ENCODE measurements at regions not wholly inside any gene's neighbourhood (a gene's known extent, or its start where the extent isn't known, plus 50 kb on each side); places are given as distances from the start of the nearest gene placed in this dataset.

GRCh38 chr18:1270081-1270480 is 365.4 kb downstream of the ADCYAP1 start:
- no peak for DNase-seq (ENCODE audit: low spot score)
- Histone ChIP-seq H2BK5ac (ENCODE audit: low read length) (no peak overlapping the region), H3K9ac (ENCODE audit: low read depth, low read length, poor library complexity) (no peak overlapping the region), H2AFZ (ENCODE audit: low read length) (no peak overlapping the region), H3K4me2 (ENCODE audit: insufficient read depth, low read length, poor library complexity, severe bottlenecking) (no peak overlapping the region), H3K18ac (ENCODE audit: low read length) (no peak overlapping the region), H3K4me3 (ENCODE audit: low read length in 2 of 2) (no peak overlapping the region), H3K14ac (ENCODE audit: low read length) (no peak overlapping the region), H4K91ac (ENCODE audit: low read depth, low read length, poor library complexity) (no peak overlapping the region), H2BK12ac (ENCODE audit: low read length) (no peak overlapping the region), H3K36me3 (replicated peaks in 1 of 2; ENCODE audit: control insufficient read depth in 2 of 2, insufficient read depth in 2 of 2, low read length in 2 of 2) (no peaks in the 10 kb centered on the region), H3K23ac (ENCODE audit: low read depth, low read length, poor library complexity) (no peak overlapping the region), H2BK120ac (ENCODE audit: low read depth, low read length) (no peak overlapping the region), H3K4ac (ENCODE audit: low read length) (no peak overlapping the region), H2AK5ac (ENCODE audit: low read depth, low read length) (no peak overlapping the region), H3K4me1 (ENCODE audit: control insufficient read depth in 2 of 2, insufficient read depth in 1 of 2, low read depth in 1 of 2, low read length in 2 of 2) (no peaks in the 10 kb centered on the region), H4K8ac (ENCODE audit: low read depth, low read length) (no peak overlapping the region), H3K79me1 (ENCODE audit: low read depth, low read length) (no peaks in the 10 kb centered on the region), H3K27ac (replicated peaks; ENCODE audit: low read length) (no peak overlapping the region), H3K9me3 (replicated peaks in 1 of 2; ENCODE audit: control insufficient read depth in 2 of 2, insufficient read depth in 1 of 2, low read depth in 1 of 2, low read length in 2 of 2) (no peaks in the 10 kb centered on the region), H3K27me3 (ENCODE audit: control insufficient read depth in 3 of 3, insufficient read depth in 3 of 3, low read depth in 1 of 3, low read length in 3 of 3) (no peaks in the 10 kb centered on the region), H2BK15ac (ENCODE audit: low read length) (no peak overlapping the region)
- WGBS, 2 donors (ENCODE audit: extremely low coverage in 2 of 2, insufficient read length in 2 of 2, insufficient replicate concordance in 1 of 2), result no CpG with 5 or more reads among the region's 2 CpGs

- Histone ChIP-seq H2BK5ac (ENCODE audit: low read length) (no peak overlapping the region), H3K4me3 (ENCODE audit: low read length in 2 of 2) (no peak overlapping the region), H3K14ac (ENCODE audit: low read length) (no peak overlapping the region), H3K27ac (replicated peaks; ENCODE audit: low read length) (no peak overlapping the region), H4K91ac (ENCODE audit: low read depth, low read length, poor library complexity) (no peak overlapping the region), H3K9me3 (replicated peaks in 1 of 2; ENCODE audit: control insufficient read depth in 2 of 2, insufficient read depth in 1 of 2, low read depth in 1 of 2, low read length in 2 of 2) (no peaks in the 10 kb centered on the region), H3K18ac (ENCODE audit: low read length) (no peak overlapping the region), H2BK15ac (ENCODE audit: low read length) (no peak overlapping the region), H4K8ac (ENCODE audit: low read depth, low read length) (no peak overlapping the region), H3K27me3 (ENCODE audit: control insufficient read depth in 3 of 3, insufficient read depth in 3 of 3, low read depth in 1 of 3, low read length in 3 of 3) (no peaks in the 10 kb centered on the region), H3K4ac (ENCODE audit: low read length) (no peak overlapping the region), H3K9ac (ENCODE audit: low read depth, low read length, poor library complexity) (no peak overlapping the region), H3K23ac (ENCODE audit: low read depth, low read length, poor library complexity) (no peak overlapping the region), H3K36me3 (replicated peaks in 1 of 2; ENCODE audit: control insufficient read depth in 2 of 2, insufficient read depth in 2 of 2, low read length in 2 of 2) (no peaks in the 10 kb centered on the region), H2BK120ac (ENCODE audit: low read depth, low read length) (no peak overlapping the region), H2BK12ac (ENCODE audit: low read length) (no peak overlapping the region), H2AK5ac (ENCODE audit: low read depth, low read length) (no peak overlapping the region), H3K4me2 (ENCODE audit: insufficient read depth, low read length, poor library complexity, severe bottlenecking) (no peak overlapping the region), H2AFZ (ENCODE audit: low read length) (no peak overlapping the region), H3K79me1 (ENCODE audit: low read depth, low read length) (no peaks in the 10 kb centered on the region), H3K4me1 (ENCODE audit: control insufficient read depth in 2 of 2, insufficient read depth in 1 of 2, low read depth in 1 of 2, low read length in 2 of 2) (no peaks in the 10 kb centered on the region)
- no CpG with 5 or more reads among the region's 2 CpGs for WGBS, 2 donors (ENCODE audit: extremely low coverage in 2 of 2, insufficient read length in 2 of 2, insufficient replicate concordance in 1 of 2)
- no peak for DNase-seq (ENCODE audit: low spot score)
Measured at GRCh38 chr18:1273469-1273868, 368.8 kb downstream of the ADCYAP1 start.

- Histone ChIP-seq H2BK12ac (ENCODE audit: low read length) (no peak overlapping the region), H4K8ac (ENCODE audit: low read depth, low read length) (no peak overlapping the region), H4K91ac (ENCODE audit: low read depth, low read length, poor library complexity) (no peak overlapping the region), H2AK5ac (ENCODE audit: low read depth, low read length) (no peak overlapping the region), H3K4me2 (ENCODE audit: insufficient read depth, low read length, poor library complexity, severe bottlenecking) (no peak overlapping the region), H3K18ac (ENCODE audit: low read length) (no peak overlapping the region), H3K9ac (ENCODE audit: low read depth, low read length, poor library complexity) (no peak overlapping the region), H3K14ac (ENCODE audit: low read length) (no peak overlapping the region), H3K79me1 (ENCODE audit: low read depth, low read length) (no peaks in the 10 kb centered on the region), H3K27ac (replicated peaks; ENCODE audit: low read length) (no peak overlapping the region), H2BK120ac (ENCODE audit: low read depth, low read length) (no peak overlapping the region), H3K4ac (ENCODE audit: low read length) (no peak overlapping the region), H3K4me3 (ENCODE audit: low read length in 2 of 2) (no peak overlapping the region), H3K23ac (ENCODE audit: low read depth, low read length, poor library complexity) (no peak overlapping the region), H2AFZ (ENCODE audit: low read length) (no peak overlapping the region), H2BK5ac (ENCODE audit: low read length) (no peak overlapping the region), H3K36me3 (replicated peaks in 1 of 2; ENCODE audit: control insufficient read depth in 2 of 2, insufficient read depth in 2 of 2, low read length in 2 of 2) (no peaks in the 10 kb centered on the region), H2BK15ac (ENCODE audit: low read length) (no peak overlapping the region), H3K4me1 (ENCODE audit: control insufficient read depth in 2 of 2, insufficient read depth in 1 of 2, low read depth in 1 of 2, low read length in 2 of 2) (no peaks in the 10 kb centered on the region), H3K9me3 (replicated peaks in 1 of 2; ENCODE audit: control insufficient read depth in 2 of 2, insufficient read depth in 1 of 2, low read depth in 1 of 2, low read length in 2 of 2) (no peaks in the 10 kb centered on the region), H3K27me3 (ENCODE audit: control insufficient read depth in 3 of 3, insufficient read depth in 3 of 3, low read depth in 1 of 3, low read length in 3 of 3) (no peaks in the 10 kb centered on the region)
- DNase-seq (ENCODE audit: low spot score), result no peak
Measured at GRCh38 chr18:1292167-1292566, 387.5 kb downstream of the ADCYAP1 start.

GRCh38 chr18:1294229-1294628 is 389.6 kb downstream of the ADCYAP1 start:
- no peak overlapping the region for H2BK15ac ChIP-seq (ENCODE audit: low read length)
- no peak overlapping the region for H3K27ac ChIP-seq (replicated peaks; ENCODE audit: low read length)
- no peak overlapping the region for H4K91ac ChIP-seq (ENCODE audit: low read depth, low read length, poor library complexity)
- H3K9me3 ChIP-seq (replicated peaks in 1 of 2; ENCODE audit: control insufficient read depth in 2 of 2, insufficient read depth in 1 of 2, low read depth in 1 of 2, low read length in 2 of 2), result no peaks in the 10 kb centered on the region
- no CpG with 5 or more reads among the region's 4 CpGs for WGBS, 2 donors (ENCODE audit: extremely low coverage in 2 of 2, insufficient read length in 2 of 2, insufficient replicate concordance in 1 of 2)
- H3K79me1 ChIP-seq (ENCODE audit: low read depth, low read length), result no peaks in the 10 kb centered on the region
- no peak overlapping the region for H3K9ac ChIP-seq (ENCODE audit: low read depth, low read length, poor library complexity)
- H3K18ac ChIP-seq (ENCODE audit: low read length), result no peak overlapping the region
- no peaks in the 10 kb centered on the region for H3K4me1 ChIP-seq (ENCODE audit: control insufficient read depth in 2 of 2, insufficient read depth in 1 of 2, low read depth in 1 of 2, low read length in 2 of 2)
- H4K8ac ChIP-seq (ENCODE audit: low read depth, low read length), result no peak overlapping the region
- H2BK120ac ChIP-seq (ENCODE audit: low read depth, low read length), result no peak overlapping the region
- no peak overlapping the region for H2AFZ ChIP-seq (ENCODE audit: low read length)
- no peak overlapping the region for H2AK5ac ChIP-seq (ENCODE audit: low read depth, low read length)
- no peaks in the 10 kb centered on the region for H3K36me3 ChIP-seq (replicated peaks in 1 of 2; ENCODE audit: control insufficient read depth in 2 of 2, insufficient read depth in 2 of 2, low read length in 2 of 2)
- H2BK5ac ChIP-seq (ENCODE audit: low read length), result no peak overlapping the region
- no peak overlapping the region for H2BK12ac ChIP-seq (ENCODE audit: low read length)
- no peak overlapping the region for H3K14ac ChIP-seq (ENCODE audit: low read length)
- H3K4ac ChIP-seq (ENCODE audit: low read length), result no peak overlapping the region
- no peak overlapping the region for H3K4me3 ChIP-seq (ENCODE audit: low read length in 2 of 2)
- no peak overlapping the region for H3K4me2 ChIP-seq (ENCODE audit: insufficient read depth, low read length, poor library complexity, severe bottlenecking)
- DNase-seq (ENCODE audit: low spot score), result no peak
- H3K27me3 ChIP-seq (ENCODE audit: control insufficient read depth in 3 of 3, insufficient read depth in 3 of 3, low read depth in 1 of 3, low read length in 3 of 3), result no peaks in the 10 kb centered on the region
- H3K23ac ChIP-seq (ENCODE audit: low read depth, low read length, poor library complexity), result no peak overlapping the region
